Hepatocyte (in vitro differentiated cells): ENCODE measurements at regions not wholly inside any gene's neighbourhood (a gene's known extent, or its start where the extent isn't known, plus 50 kb on each side); places are given as distances from the start of the nearest gene placed in this dataset.

Experiments used
- DNase-seq: peaks from one replicate; pipeline ENCODE4 v3.0.0-alpha.2; 2016; ENCODE audit warnings: low spot score
- H2AFZ ChIP-seq: fragments of 200-600 bp; sonication (generic); 2 replicates; pipeline ENCODE4 v1.6.0; 2016; ENCODE audit warnings: antibody characterized with exemption, mild to moderate bottlenecking
- H3K27ac ChIP-seq: fragments of 200-600 bp; sonication (generic); 2 replicates; pipeline ENCODE4 v1.5.1; 2016; ENCODE audit warnings: mild to moderate bottlenecking
- H3K27me3 ChIP-seq: fragments of 200-600 bp; sonication (generic); 2 replicates; pipeline ENCODE4 v1.6.1; 2016
- H3K36me3 ChIP-seq: fragments of 200-600 bp; sonication (generic); replicated peaks from 2 replicates; pipeline ENCODE4 v1.5.1; 2016; ENCODE audit warnings: low read depth; ENCODE audit not compliant: insufficient read depth
- H3K4me1 ChIP-seq: fragments of 200-600 bp; sonication (generic); 2 replicates; pipeline ENCODE4 v1.5.1; 2016; ENCODE audit warnings: mild to moderate bottlenecking, moderate library complexity; ENCODE audit not compliant: insufficient read depth
- H3K4me2 ChIP-seq: fragments of 200-600 bp; sonication (generic); 2 replicates; pipeline ENCODE4 v1.6.0; 2016
- H3K4me3 ChIP-seq: fragments of 200-600 bp; sonication (generic); 2 replicates; pipeline ENCODE4 v1.5.1; 2016; ENCODE audit warnings: mild to moderate bottlenecking
- H3K79me2 ChIP-seq: fragments of 200-600 bp; sonication (generic); 2 replicates; pipeline ENCODE4 v1.6.0; 2017; ENCODE audit warnings: mild to moderate bottlenecking
- H3K9me2 ChIP-seq: fragments of 200-600 bp; sonication (generic); replicated peaks from 2 replicates; pipeline ENCODE4 v1.6.0; 2017; ENCODE audit warnings: mild to moderate bottlenecking; ENCODE audit not compliant: insufficient read depth
- H3K9me3 ChIP-seq: fragments of 200-600 bp; sonication (generic); 2 replicates; pipeline ENCODE4 v1.5.1; 2016; ENCODE audit warnings: low read depth, mild to moderate bottlenecking
- H4K20me1 ChIP-seq: fragments of 200-600 bp; sonication (generic); 2 replicates; pipeline ENCODE4 v1.6.0; 2016; ENCODE audit warnings: mild to moderate bottlenecking; ENCODE audit not compliant: insufficient read depth, poor library complexity, severe bottlenecking
- CTCF ChIP-seq: fragments of 200-600 bp; sonication (generic); IDR thresholded peaks from 2 replicates; pipeline ENCODE4 v1.5.1; 2016; ENCODE audit warnings: antibody characterized with exemption, mild to moderate bottlenecking; ENCODE audit not compliant: poor library complexity
- EZH2 ChIP-seq: fragments of 200-600 bp; sonication (generic); IDR thresholded peaks from 2 replicates; pipeline ENCODE4 v1.6.1; 2016; ENCODE audit warnings: antibody characterized with exemption, mild to moderate bottlenecking, borderline replicate concordance
- EZH2phosphoT487 ChIP-seq: fragments of 200-600 bp; sonication (generic); IDR thresholded peaks from one replicate; pipeline ENCODE4 v1.6.1; 2018; ENCODE audit warnings: antibody characterized with exemption, mild to moderate bottlenecking, low read depth, moderate library complexity; ENCODE audit not compliant: unreplicated experiment, severe bottlenecking
- WGBS: methylation state at CpG from one replicate; pipeline ENCODE4 v1.1.6; 2016; ENCODE audit warnings: low lambda C conversion rate; ENCODE audit errors: missing lambda C conversion rate; 5-methylcytosine and 5-hydroxymethylcytosine counted together

- H3K9me2 ChIP-seq: no peaks in the 10 kb centered on the region
- no peak overlapping the region for H3K27ac ChIP-seq
- no peaks in the 10 kb centered on the region for H3K79me2 ChIP-seq
- no peaks in the 10 kb centered on the region for H3K9me3 ChIP-seq
- no peak overlapping the region for H3K4me2 ChIP-seq
- peaks cover 5% of the 10 kb centered on the region for H3K4me1 ChIP-seq
- no peaks in the 10 kb centered on the region for H3K27me3 ChIP-seq
- no peak overlapping the region for H3K4me3 ChIP-seq
- H4K20me1 ChIP-seq: no peaks in the 10 kb centered on the region
- H3K36me3 ChIP-seq: no peaks in the 10 kb centered on the region
- H2AFZ ChIP-seq: no peak overlapping the region
- 58% methylated on average over 1 of the region's 1 CpG for WGBS
- no peak for DNase-seq
- TF ChIP-seq EZH2: no peak
- no peak for TF ChIP-seq EZH2phosphoT487
- no peak for TF ChIP-seq CTCF
These were observed 113.9 kb upstream of the ADAMTSL1 start for GRCh38 chr9:18360005-18360404.

GRCh38 chr9:18361646-18362045 is 112.3 kb upstream of the ADAMTSL1 start:
- no peak overlapping the region for H3K4me3 ChIP-seq
- H2AFZ ChIP-seq: no peak overlapping the region
- 83% methylated on average over 2 of the region's 2 CpGs for WGBS
- H3K79me2 ChIP-seq: no peaks in the 10 kb centered on the region
- no peak overlapping the region for H3K4me2 ChIP-seq
- no peaks in the 10 kb centered on the region for H3K36me3 ChIP-seq
- no peak overlapping the region for H3K27ac ChIP-seq
- no peaks in the 10 kb centered on the region for H3K9me2 ChIP-seq
- peaks cover 5% of the 10 kb centered on the region for H3K4me1 ChIP-seq
- no peaks in the 10 kb centered on the region for H3K27me3 ChIP-seq
- no peaks in the 10 kb centered on the region for H3K9me3 ChIP-seq
- TF ChIP-seq CTCF (no peak), EZH2 (no peak), EZH2phosphoT487 (no peak)
- DNase-seq: no peak
- no peaks in the 10 kb centered on the region for H4K20me1 ChIP-seq

- Histone ChIP-seq H3K36me3 (no peaks in the 10 kb centered on the region), H3K27me3 (no peaks in the 10 kb centered on the region), H3K9me3 (no peaks in the 10 kb centered on the region), H3K4me3 (no peak overlapping the region), H3K27ac (no peak overlapping the region), H3K9me2 (no peaks in the 10 kb centered on the region), H4K20me1 (no peaks in the 10 kb centered on the region), H3K79me2 (no peaks in the 10 kb centered on the region), H3K4me1 (peaks cover 5% of the 10 kb centered on the region), H3K4me2 (no peak overlapping the region), H2AFZ (no peak overlapping the region)
- TF ChIP-seq EZH2: no peak
- no peak for TF ChIP-seq EZH2phosphoT487
- TF ChIP-seq CTCF: no peak
- 92% methylated on average over 1 of the region's 1 CpG for WGBS
- DNase-seq: no peak
These were observed 111.8 kb upstream of the ADAMTSL1 start for GRCh38 chr9:18362166-18362565.
